ENCODE measurements at regions not wholly inside any gene's neighbourhood (a gene's known extent, or its start where the extent isn't known, plus 50 kb on each side); places are given as distances from the start of the nearest gene placed in this dataset.

DNA sequence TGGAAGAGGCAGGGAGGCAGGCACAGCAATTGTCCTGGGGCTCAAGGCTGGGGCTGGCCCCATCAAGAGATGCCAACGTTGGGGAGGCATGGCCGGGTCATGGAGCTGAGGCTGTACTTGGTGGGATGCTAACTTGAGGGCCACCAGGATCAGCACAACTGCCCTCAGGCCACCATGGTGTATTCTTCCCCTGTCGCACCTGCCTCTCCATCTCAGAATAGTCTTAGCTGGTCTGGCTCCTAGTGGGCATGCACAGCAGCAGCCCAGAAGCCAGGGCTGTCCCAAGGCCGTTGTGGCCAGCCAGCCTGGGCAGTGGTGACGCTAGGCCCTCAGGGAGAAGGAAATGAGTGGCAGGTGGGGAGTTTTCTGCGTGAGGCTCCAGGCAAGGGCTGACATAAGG lies 91.3 kb downstream of the DHCR7 start:
- intact Hi-C loops (cut with micrococcal nuclease), result no loop called here
- no peaks in the 10 kb centered on the region for H3K4me1 ChIP-seq (ENCODE audit: control insufficient read depth in 2 of 2, insufficient read depth in 2 of 2, low read length in 2 of 2)
- Mint-ChIP-seq H3K9me3 (ENCODE audit: insufficient read depth) (no peaks in the 10 kb centered on the region), H3K4me1 (no peaks in the 10 kb centered on the region), H3K4me3 (no peak overlapping the region), H3K27ac (no peak overlapping the region), H3K27me3 (peaks cover 27% of the 10 kb centered on the region)
- H3K4me3 ChIP-seq (ENCODE audit: control extremely low read depth in 1 of 5, extremely low read depth in 1 of 5, insufficient read depth in 1 of 5, low read depth in 2 of 5, low read length in 4 of 5), result no peak overlapping the region
- H4K20me1 ChIP-seq (ENCODE audit: control insufficient read depth, insufficient read depth, low read length, poor library complexity, severe bottlenecking), result no peaks in the 10 kb centered on the region
- WGBS (ENCODE audit: insufficient coverage), result 69% methylated on average over 5 of the region's 6 CpGs
- ATAC-seq (ENCODE audit: low read depth) (no peak), DNase-seq (no peak)
- H2AFZ ChIP-seq (ENCODE audit: insufficient read depth, low read depth, low read length, poor library complexity, severe bottlenecking), result no peak overlapping the region
- no peak overlapping the region for H3K27ac ChIP-seq (ENCODE audit: low read length in 2 of 2)
- H3K9me3 ChIP-seq (ENCODE audit: control extremely low read depth in 1 of 3, control insufficient read depth in 2 of 3, insufficient read depth in 1 of 3, low read length in 2 of 3), result peaks cover 0 to 12% (median 0%) of the 10 kb centered on the region in 3 donors
- no peak overlapping the region for H3K9ac ChIP-seq (ENCODE audit: low read length)
- CTCF ChIA-PET, result no interaction called here
- H3K79me2 ChIP-seq (ENCODE audit: control insufficient read depth, insufficient read depth, low read length), result no peaks in the 10 kb centered on the region
- H3K4me2 ChIP-seq (replicated peaks; ENCODE audit: low read depth, low read length, poor library complexity, severe bottlenecking), result no peak overlapping the region
- H3K27me3 ChIP-seq (replicated peaks in 1 of 4; ENCODE audit: control extremely low read depth in 1 of 4, control insufficient read depth in 3 of 4, insufficient read depth in 4 of 4, low read length in 3 of 4), result peaks cover 0 to 13% (median 3%) of the 10 kb centered on the region in 4 experiments
- POLR2A ChIA-PET, result no interaction called here
- TF ChIP-seq EZH2 (IDR thresholded peaks at IDR 0.05; ENCODE audit: borderline replicate concordance, insufficient read depth, low read depth, low read length, poor library complexity, severe bottlenecking), result no peak
- TF ChIP-seq, protein P1, sequence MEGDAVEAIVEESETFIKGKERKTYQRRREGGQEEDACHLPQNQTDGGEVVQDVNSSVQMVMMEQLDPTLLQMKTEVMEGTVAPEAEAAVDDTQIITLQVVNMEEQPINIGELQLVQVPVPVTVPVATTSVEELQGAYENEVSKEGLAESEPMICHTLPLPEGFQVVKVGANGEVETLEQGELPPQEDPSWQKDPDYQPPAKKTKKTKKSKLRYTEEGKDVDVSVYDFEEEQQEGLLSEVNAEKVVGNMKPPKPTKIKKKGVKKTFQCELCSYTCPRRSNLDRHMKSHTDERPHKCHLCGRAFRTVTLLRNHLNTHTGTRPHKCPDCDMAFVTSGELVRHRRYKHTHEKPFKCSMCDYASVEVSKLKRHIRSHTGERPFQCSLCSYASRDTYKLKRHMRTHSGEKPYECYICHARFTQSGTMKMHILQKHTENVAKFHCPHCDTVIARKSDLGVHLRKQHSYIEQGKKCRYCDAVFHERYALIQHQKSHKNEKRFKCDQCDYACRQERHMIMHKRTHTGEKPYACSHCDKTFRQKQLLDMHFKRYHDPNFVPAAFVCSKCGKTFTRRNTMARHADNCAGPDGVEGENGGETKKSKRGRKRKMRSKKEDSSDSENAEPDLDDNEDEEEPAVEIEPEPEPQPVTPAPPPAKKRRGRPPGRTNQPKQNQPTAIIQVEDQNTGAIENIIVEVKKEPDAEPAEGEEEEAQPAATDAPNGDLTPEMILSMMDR (IDR thresholded peaks at IDR 0.05), result no peak
- H3K36me3 ChIP-seq (replicated peaks in 1 of 2; ENCODE audit: control extremely low read depth in 1 of 2, control insufficient read depth in 1 of 2, extremely low read depth in 1 of 2, insufficient read depth in 2 of 2, low read length in 1 of 2), result no peaks in the 10 kb centered on the region

DNA sequence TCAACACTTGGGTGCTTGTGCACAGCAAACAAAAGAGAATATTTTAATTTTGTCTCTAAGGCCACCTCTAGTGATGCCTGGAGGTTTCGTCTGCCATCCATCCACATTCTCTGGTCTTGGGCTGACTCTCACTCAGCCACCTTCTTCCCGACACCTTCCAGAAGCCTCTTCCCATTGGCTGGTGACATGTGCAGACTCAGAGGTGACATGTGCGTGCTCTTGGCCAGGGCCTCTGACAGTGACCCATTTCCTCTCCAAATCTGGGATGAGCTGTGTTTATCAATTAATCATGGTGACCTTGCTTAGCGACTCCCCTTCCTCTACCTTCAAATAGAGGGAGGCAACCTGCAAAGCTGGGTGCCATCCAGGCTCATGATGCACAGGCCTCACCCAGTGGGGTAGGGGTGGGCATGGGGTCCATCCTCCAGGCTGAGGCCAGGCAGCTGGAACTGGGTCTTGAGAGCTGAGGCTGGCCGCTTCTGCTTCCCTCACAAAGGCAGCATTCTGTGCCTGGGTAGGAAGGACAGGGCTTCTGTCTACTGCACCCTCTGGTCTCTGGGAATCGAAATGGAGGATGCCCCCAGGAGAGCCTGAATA lies 91.8 kb downstream of the DHCR7 start:
- H3K4me2 ChIP-seq (replicated peaks; ENCODE audit: low read depth, low read length, poor library complexity, severe bottlenecking), result no peak overlapping the region
- CTCF ChIA-PET, result no interaction called here
- peaks cover 0 to 9% (median 0%) of the 10 kb centered on the region in 3 donors for H3K9me3 ChIP-seq (ENCODE audit: control extremely low read depth in 1 of 3, control insufficient read depth in 2 of 3, insufficient read depth in 1 of 3, low read length in 2 of 3)
- H3K4me3 ChIP-seq (ENCODE audit: control extremely low read depth in 1 of 5, extremely low read depth in 1 of 5, insufficient read depth in 1 of 5, low read depth in 2 of 5, low read length in 4 of 5), result no peak overlapping the region
- H3K9me3 Mint-ChIP-seq (ENCODE audit: insufficient read depth), result no peaks in the 10 kb centered on the region
- H3K36me3 ChIP-seq (replicated peaks in 1 of 2; ENCODE audit: control extremely low read depth in 1 of 2, control insufficient read depth in 1 of 2, extremely low read depth in 1 of 2, insufficient read depth in 2 of 2, low read length in 1 of 2), result no peaks in the 10 kb centered on the region
- WGBS (ENCODE audit: insufficient coverage), result 95% methylated on average over 4 of the region's 6 CpGs
- ATAC-seq (ENCODE audit: low read depth), result no peak
- H3K27me3 ChIP-seq (replicated peaks in 1 of 4; ENCODE audit: control extremely low read depth in 1 of 4, control insufficient read depth in 3 of 4, insufficient read depth in 4 of 4, low read length in 3 of 4), result peaks cover 0 to 13% (median 3%) of the 10 kb centered on the region in 4 experiments
- no peaks in the 10 kb centered on the region for H3K79me2 ChIP-seq (ENCODE audit: control insufficient read depth, insufficient read depth, low read length)
- intact Hi-C loops (cut with micrococcal nuclease), result no loop called here
- no peak overlapping the region for H3K9ac ChIP-seq (ENCODE audit: low read length)
- DNase-seq, result no peak
- no peaks in the 10 kb centered on the region for H3K4me1 Mint-ChIP-seq
- peaks cover 32% of the 10 kb centered on the region for H3K27me3 Mint-ChIP-seq
- TF ChIP-seq, protein P1 (IDR thresholded peaks at IDR 0.05), result no peak
- no peaks in the 10 kb centered on the region for H4K20me1 ChIP-seq (ENCODE audit: control insufficient read depth, insufficient read depth, low read length, poor library complexity, severe bottlenecking)
- no peaks in the 10 kb centered on the region for H3K4me1 ChIP-seq (ENCODE audit: control insufficient read depth in 2 of 2, insufficient read depth in 2 of 2, low read length in 2 of 2)
- no peak overlapping the region for H2AFZ ChIP-seq (ENCODE audit: insufficient read depth, low read depth, low read length, poor library complexity, severe bottlenecking)
- H3K4me3 Mint-ChIP-seq, result no peak overlapping the region
- POLR2A ChIA-PET, result no interaction called here
- no peak overlapping the region for H3K27ac Mint-ChIP-seq
- no peak overlapping the region for H3K27ac ChIP-seq (ENCODE audit: low read length in 2 of 2)

Data from B cell (primary cell).